Uterus (tissue), 3 donors: ENCODE measurements at regions not wholly inside any gene's neighbourhood (a gene's known extent, or its start where the extent isn't known, plus 50 kb on each side); places are given as distances from the start of the nearest gene placed in this dataset.

Experiments
- DNase-seq, 2 donors: peaks; one replicate each; pipeline ENCODE4 v3.0.0-alpha.2; 2019 to 2020
- H3K27ac ChIP-seq, 2 donors: fragments of 200-600 bp; sonication (generic); 1 replicate in 1 of 2; 2 replicates in 1 of 2; pipeline ENCODE4 v1.5.1; 2016 to 2018
- H3K27me3 ChIP-seq, 2 donors: fragments of 200-600 bp; sonication (generic); one replicate each; pipeline ENCODE4 v1.5.1; 2018 to 2019; ENCODE audit warnings: control low read depth in 1 of 2
- H3K36me3 ChIP-seq, 2 donors: fragments of 200-600 bp; sonication (generic); one replicate each; pipeline ENCODE4 v1.5.1; 2019; ENCODE audit warnings: control low read depth in 1 of 2
- H3K4me1 ChIP-seq, 2 donors: fragments of 200-600 bp; sonication (generic); one replicate each; pipeline ENCODE4 v1.5.1; 2018 to 2019; ENCODE audit warnings: control low read depth in 1 of 2
- H3K4me3 ChIP-seq, 2 donors: fragments of 200-600 bp; sonication (generic); 1 replicate in 1 of 2; 2 replicates in 1 of 2; pipeline ENCODE4 v1.5.1; 2018 to 2019; ENCODE audit warnings: mild to moderate bottlenecking in 1 of 2
- H3K9me3 ChIP-seq, 2 donors: fragments of 200-600 bp; sonication (generic); one replicate each; pipeline ENCODE4 v1.5.1; 2019; ENCODE audit warnings: control low read depth in 1 of 2
- POLR2A ChIP-seq, 2 donors: fragments of 450-650 bp; IDR thresholded peaks; one replicate each; pipeline ENCODE4 v1.6.1; 2016; ENCODE audit warnings: antibody characterized with exemption in 2 of 2, mild to moderate bottlenecking in 1 of 2, moderate library complexity in 1 of 2
- intact Hi-C: fragments of 100-400 bp; cut with DNase I; formaldehyde crosslinking; loops from one replicate; pipeline ENCODE4 v1.15.1; 2023; ENCODE audit warnings: low total_unique reads
- TF ChIP-seq, protein P1 (sequence below), 4 experiments: fragments of 200-600 bp in 2 of 4; fragments of 450-650 bp in 2 of 4; sonication (generic) in 2 of 4; IDR thresholded peaks; one replicate each; pipeline ENCODE4 v1.5.1; 2016 to 2019; ENCODE audit warnings: antibody characterized with exemption in 4 of 4, mild to moderate bottlenecking in 2 of 4, moderate library complexity in 1 of 4
- donor health status: DM: yes; HTN: yes; CAD: no.

DNA sequence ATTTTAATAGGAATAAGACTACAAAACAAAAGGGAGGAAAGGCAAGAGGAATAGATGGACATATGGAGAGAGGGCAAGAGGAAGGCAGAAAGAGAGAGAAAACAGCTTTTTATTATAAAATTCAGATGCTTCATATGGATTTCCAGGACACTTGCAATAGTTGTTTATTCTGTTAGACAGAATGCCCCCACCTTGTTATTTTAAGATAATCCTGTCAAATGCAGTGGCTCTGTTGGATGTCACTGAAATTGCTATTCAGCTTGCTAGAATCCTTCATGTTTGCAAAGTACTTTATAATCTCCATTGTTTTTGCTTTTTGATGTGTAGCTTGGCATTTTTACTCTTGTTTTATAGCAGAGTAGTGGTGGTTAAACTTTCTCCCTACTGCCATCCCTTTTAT, 432.4 kb upstream of the AZI2 start:
- intact Hi-C loops, result no loop called here
- Histone ChIP-seq H3K4me1 (no peaks in the 10 kb centered on the region), H3K4me3 (no peak overlapping the region), H3K36me3 (no peaks in the 10 kb centered on the region), H3K27me3 (no peaks in the 10 kb centered on the region), H3K9me3 (no peaks in the 10 kb centered on the region), H3K27ac (no peak overlapping the region)
- TF ChIP-seq, protein P1, sequence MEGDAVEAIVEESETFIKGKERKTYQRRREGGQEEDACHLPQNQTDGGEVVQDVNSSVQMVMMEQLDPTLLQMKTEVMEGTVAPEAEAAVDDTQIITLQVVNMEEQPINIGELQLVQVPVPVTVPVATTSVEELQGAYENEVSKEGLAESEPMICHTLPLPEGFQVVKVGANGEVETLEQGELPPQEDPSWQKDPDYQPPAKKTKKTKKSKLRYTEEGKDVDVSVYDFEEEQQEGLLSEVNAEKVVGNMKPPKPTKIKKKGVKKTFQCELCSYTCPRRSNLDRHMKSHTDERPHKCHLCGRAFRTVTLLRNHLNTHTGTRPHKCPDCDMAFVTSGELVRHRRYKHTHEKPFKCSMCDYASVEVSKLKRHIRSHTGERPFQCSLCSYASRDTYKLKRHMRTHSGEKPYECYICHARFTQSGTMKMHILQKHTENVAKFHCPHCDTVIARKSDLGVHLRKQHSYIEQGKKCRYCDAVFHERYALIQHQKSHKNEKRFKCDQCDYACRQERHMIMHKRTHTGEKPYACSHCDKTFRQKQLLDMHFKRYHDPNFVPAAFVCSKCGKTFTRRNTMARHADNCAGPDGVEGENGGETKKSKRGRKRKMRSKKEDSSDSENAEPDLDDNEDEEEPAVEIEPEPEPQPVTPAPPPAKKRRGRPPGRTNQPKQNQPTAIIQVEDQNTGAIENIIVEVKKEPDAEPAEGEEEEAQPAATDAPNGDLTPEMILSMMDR (IDR thresholded peaks at IDR 0.05), result no peak
- no peak for TF ChIP-seq POLR2A (IDR thresholded peaks at IDR 0.05)
- DNase-seq, result no peak

DNA sequence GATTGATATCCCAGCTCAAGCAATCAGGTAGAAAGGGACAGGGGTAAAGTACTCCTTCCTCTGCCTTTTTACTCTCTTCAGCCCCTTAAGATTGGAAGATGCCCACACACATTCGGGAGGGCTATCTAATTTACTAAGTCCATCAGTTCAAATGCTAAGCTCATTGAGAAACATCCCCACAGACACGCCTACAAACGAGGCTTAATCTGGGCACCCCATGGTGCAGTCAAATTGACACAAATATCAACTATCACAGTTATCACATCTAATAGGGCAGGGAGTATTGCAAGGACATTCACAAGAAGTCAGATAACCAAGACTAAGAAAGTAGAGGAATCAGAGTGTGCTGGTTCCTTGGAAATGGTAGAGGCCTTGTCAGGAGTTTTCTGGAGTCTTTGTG, 437.8 kb upstream of the AZI2 start:
- intact Hi-C loops, result no loop called here
- Histone ChIP-seq H3K9me3 (no peaks in the 10 kb centered on the region), H3K4me1 (no peaks in the 10 kb centered on the region), H3K4me3 (no peak overlapping the region), H3K36me3 (no peaks in the 10 kb centered on the region), H3K27ac (no peak overlapping the region), H3K27me3 (no peaks in the 10 kb centered on the region)
- no peak for TF ChIP-seq POLR2A (IDR thresholded peaks at IDR 0.05)
- TF ChIP-seq, protein P1 (IDR thresholded peaks at IDR 0.05), result no peak
- DNase-seq, result no peak

- Histone ChIP-seq H3K27me3 (no peaks in the 10 kb centered on the region), H3K9me3 (no peaks in the 10 kb centered on the region), H3K4me1 (no peaks in the 10 kb centered on the region), H3K27ac (no peak overlapping the region), H3K4me3 (no peak overlapping the region), H3K36me3 (no peaks in the 10 kb centered on the region)
- no peak for TF ChIP-seq POLR2A (IDR thresholded peaks at IDR 0.05)
- TF ChIP-seq, protein P1 (IDR thresholded peaks at IDR 0.05), result no peak
- intact Hi-C loops, result no loop called here
- no peak for DNase-seq
Measured at GRCh38 chr3:28788571-28788970, 439.9 kb upstream of the AZI2 start.

DNA sequence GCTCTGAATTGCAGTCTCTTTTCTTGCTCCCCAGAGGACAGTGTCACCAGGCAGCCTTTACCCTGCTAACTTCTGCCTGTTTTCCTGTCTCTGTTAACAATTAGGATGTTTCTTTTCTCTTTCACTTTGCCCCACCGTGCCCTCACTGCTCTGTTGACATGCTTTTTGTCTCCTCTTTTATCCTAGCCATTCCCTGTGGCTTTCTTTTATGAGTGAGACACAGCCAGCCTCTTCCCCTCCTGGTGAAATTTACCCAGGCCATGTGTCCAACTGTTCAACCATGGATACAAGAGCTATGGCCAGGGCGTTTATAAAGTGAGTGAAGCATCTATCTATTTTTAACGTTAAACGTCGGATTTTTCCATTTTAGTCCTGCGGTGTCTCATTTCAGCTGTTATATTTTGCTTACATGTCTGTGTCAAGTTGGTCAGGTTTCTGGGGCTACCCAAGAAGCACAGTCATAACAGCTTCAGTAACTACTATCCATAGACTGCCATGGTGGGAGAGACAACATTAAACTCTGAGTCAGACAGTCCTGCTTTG, 443.2 kb upstream of the AZI2 start:
- H3K4me3 ChIP-seq, result no peak overlapping the region
- H3K9me3 ChIP-seq, result no peaks in the 10 kb centered on the region
- H3K27ac ChIP-seq, result no peak overlapping the region
- intact Hi-C loops, result no loop called here
- DNase-seq, result no peak
- H3K4me1 ChIP-seq, result no peaks in the 10 kb centered on the region
- H3K27me3 ChIP-seq, result no peaks in the 10 kb centered on the region
- no peaks in the 10 kb centered on the region for H3K36me3 ChIP-seq
- TF ChIP-seq, protein P1 (IDR thresholded peaks at IDR 0.05), result no peak
- no peak for TF ChIP-seq POLR2A (IDR thresholded peaks at IDR 0.05)

GRCh38 chr3:28792604-28793003, 444.0 kb upstream of the AZI2 start:
- H3K27me3 ChIP-seq, result no peaks in the 10 kb centered on the region
- no peak overlapping the region for H3K4me3 ChIP-seq
- DNase-seq, result no peak
- H3K27ac ChIP-seq, result no peak overlapping the region
- intact Hi-C loops, result no loop called here
- no peaks in the 10 kb centered on the region for H3K36me3 ChIP-seq
- no peak for TF ChIP-seq POLR2A (IDR thresholded peaks at IDR 0.05)
- TF ChIP-seq, protein P1 (IDR thresholded peaks at IDR 0.05), result no peak
- H3K9me3 ChIP-seq, result no peaks in the 10 kb centered on the region
- H3K4me1 ChIP-seq, result no peaks in the 10 kb centered on the region
